SIG-M5 treated with dmso at 0.1 percent for 504 hours (cell line): ENCODE measurements at regions not wholly inside any gene's neighbourhood (a gene's known extent, or its start where the extent isn't known, plus 50 kb on each side); places are given as distances from the start of the nearest gene placed in this dataset.
"Not testable (repeated sequence)": the region's sequence is repeated elsewhere in the genome, so short reads cannot be mapped to it uniquely, and the experiment has no call there.

Experiments used
- DNase-seq: peaks from one replicate; lab custom pipeline; 2025; ENCODE audit not compliant: unreplicated experiment; lab: John Stamatoyannopoulos, UW

GRCh38 chr18:59980188-59980637, 80.4 kb downstream of the PMAIP1 start:
- DNase-seq = no peak

- DNase-seq = no peak
Observed at GRCh38 chr18:59971871-59972428, 72.2 kb downstream of the PMAIP1 start.

- DNase-seq = not testable (repeated sequence)
Observed at GRCh38 chr18:59971144-59971543, 71.3 kb downstream of the PMAIP1 start.

- not testable (repeated sequence) for DNase-seq
Observed at GRCh38 chr18:59969477-59970028, 69.8 kb downstream of the PMAIP1 start.

GRCh38 chr18:59968583-59968982, 68.8 kb downstream of the PMAIP1 start:
- DNase-seq = no peak

- DNase-seq = no peak
Observed at GRCh38 chr18:59967878-59968277, 68.1 kb downstream of the PMAIP1 start.

- DNase-seq = no peak
Observed at GRCh38 chr18:59966913-59967312, 67.1 kb downstream of the PMAIP1 start.

- no peak for DNase-seq
Observed at GRCh38 chr18:59963229-59963628, 63.4 kb downstream of the PMAIP1 start.

- DNase-seq = no peak
Observed at GRCh38 chr18:59961070-59961469, 61.3 kb downstream of the PMAIP1 start.

GRCh38 chr18:59960272-59960671, 60.5 kb downstream of the PMAIP1 start:
- DNase-seq = no peak

- no peak for DNase-seq
Observed at GRCh38 chr18:59959606-59960005, 59.8 kb downstream of the PMAIP1 start.

GRCh38 chr18:59959073-59959472, 59.3 kb downstream of the PMAIP1 start:
- DNase-seq = no peak

GRCh38 chr18:59957957-59958356, 58.2 kb downstream of the PMAIP1 start:
- no peak for DNase-seq

GRCh38 chr18:59954755-59955156, 55.0 kb downstream of the PMAIP1 start:
- no peak for DNase-seq

GRCh38 chr18:59954241-59954640, 54.4 kb downstream of the PMAIP1 start:
- DNase-seq = no peak
